ENCODE measurements at regions not wholly inside any gene's neighbourhood (a gene's known extent, or its start where the extent isn't known, plus 50 kb on each side); places are given as distances from the start of the nearest gene placed in this dataset.

DNA sequence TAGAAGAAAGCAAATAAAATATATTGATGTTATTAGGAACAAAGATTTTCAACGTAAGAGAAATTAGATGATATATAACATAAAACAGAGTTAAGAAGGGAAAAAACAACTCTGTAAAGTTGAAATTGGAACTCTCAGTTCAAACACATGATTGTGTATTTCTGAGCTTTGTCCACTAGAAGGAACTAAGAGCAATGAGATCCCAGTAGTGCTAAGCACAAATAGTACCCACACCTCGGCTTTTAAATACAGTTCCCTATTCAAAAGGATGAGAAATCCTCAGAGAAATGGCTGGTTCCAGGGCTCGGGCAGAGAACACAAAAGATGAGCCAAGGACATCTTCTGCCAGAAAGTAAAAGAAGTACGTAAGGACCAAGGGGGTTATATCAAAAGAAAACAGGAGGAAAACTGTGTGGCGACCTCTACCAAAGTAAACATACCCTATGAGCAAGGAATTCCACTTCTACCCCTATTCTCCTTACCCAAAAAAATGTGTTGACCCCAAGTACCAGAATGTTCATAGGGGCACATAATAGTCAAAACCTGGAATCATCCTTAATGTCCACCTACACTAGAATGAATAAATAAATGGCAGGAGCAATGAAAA lies 96.6 kb downstream of the SPTSSA start:
- no peak overlapping the region for H3K4me3 ChIP-seq (ENCODE audit: extremely low read depth, insufficient read depth, low read length, poor library complexity, severe bottlenecking)
- WGBS, 2 experiments (ENCODE audit: insufficient coverage in 2 of 2) = 50% methylated on average over 1 of the region's 5 CpGs; no CpG with 5 or more reads in 1 of the 2 experiments
- H3K27ac ChIP-seq (ENCODE audit: low read depth, low read length, severe bottlenecking) = no peak overlapping the region
- H3K9me3 ChIP-seq (ENCODE audit: control insufficient read depth, low read length) = no peaks in the 10 kb centered on the region
- H3K36me3 ChIP-seq (ENCODE audit: control insufficient read depth, insufficient read depth, low read length) = no peaks in the 10 kb centered on the region
- no peaks in the 10 kb centered on the region for H3K4me1 ChIP-seq (ENCODE audit: control insufficient read depth, insufficient read depth, low read length, poor library complexity, severe bottlenecking)

DNA sequence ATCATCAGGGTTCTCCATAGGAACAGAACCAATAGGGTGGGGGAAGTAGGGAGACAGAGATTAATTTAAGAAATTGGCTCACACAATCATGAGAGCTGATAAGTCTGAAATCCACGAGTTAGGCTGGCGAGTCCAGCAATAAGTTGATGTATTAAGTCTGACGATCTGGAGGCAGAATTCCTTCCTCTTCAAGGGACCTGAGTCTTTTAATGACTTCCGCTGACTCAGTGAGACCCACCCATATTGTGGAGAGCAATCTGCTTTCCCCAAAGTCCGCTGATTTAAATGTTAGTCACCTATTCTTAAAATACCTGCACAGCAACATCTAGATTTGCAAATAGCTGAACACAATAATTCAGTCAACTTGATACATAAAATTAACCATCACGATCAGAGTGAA lies 97.8 kb downstream of the SPTSSA start:
- no peaks in the 10 kb centered on the region for H3K36me3 ChIP-seq (ENCODE audit: control insufficient read depth, insufficient read depth, low read length)
- no peak overlapping the region for H3K27ac ChIP-seq (ENCODE audit: low read depth, low read length, severe bottlenecking)
- 88 to 94% methylated on average over 5 of the region's 6 CpGs for WGBS, 2 experiments (ENCODE audit: insufficient coverage in 2 of 2)
- no peaks in the 10 kb centered on the region for H3K4me1 ChIP-seq (ENCODE audit: control insufficient read depth, insufficient read depth, low read length, poor library complexity, severe bottlenecking)
- H3K9me3 ChIP-seq (ENCODE audit: control insufficient read depth, low read length) = no peaks in the 10 kb centered on the region
- H3K4me3 ChIP-seq (ENCODE audit: extremely low read depth, insufficient read depth, low read length, poor library complexity, severe bottlenecking) = no peak overlapping the region

DNA sequence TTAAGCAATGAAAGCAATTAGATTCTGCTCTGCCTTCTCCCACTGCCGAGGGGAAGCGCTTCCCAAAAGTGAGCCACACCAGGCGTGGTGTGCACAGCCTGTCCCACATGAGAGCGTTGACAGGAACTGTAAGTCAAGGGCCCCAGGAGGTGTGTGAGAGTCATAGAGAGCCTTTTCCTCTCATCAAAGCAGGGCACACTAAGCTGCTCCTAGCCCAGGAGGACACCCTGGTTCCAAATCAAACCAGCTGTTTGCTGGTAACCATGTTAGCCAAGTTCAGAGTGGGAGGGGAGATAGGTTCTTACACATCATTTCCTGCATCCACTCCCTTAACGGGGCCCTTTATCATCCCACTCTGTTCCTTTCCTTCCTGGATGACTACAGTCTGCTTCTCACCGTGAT lies 98.3 kb downstream of the SPTSSA start:
- Histone ChIP-seq H3K4me1 (ENCODE audit: control insufficient read depth, insufficient read depth, low read length, poor library complexity, severe bottlenecking) (no peaks in the 10 kb centered on the region), H3K36me3 (ENCODE audit: control insufficient read depth, insufficient read depth, low read length) (no peaks in the 10 kb centered on the region), H3K27ac (ENCODE audit: low read depth, low read length, severe bottlenecking) (no peak overlapping the region), H3K4me3 (ENCODE audit: extremely low read depth, insufficient read depth, low read length, poor library complexity, severe bottlenecking) (no peak overlapping the region), H3K9me3 (ENCODE audit: control insufficient read depth, low read length) (no peaks in the 10 kb centered on the region)
- 71 to 90% methylated on average over 2 to 4 of the region's 6 CpGs for WGBS, 2 experiments (ENCODE audit: insufficient coverage in 2 of 2)

DNA sequence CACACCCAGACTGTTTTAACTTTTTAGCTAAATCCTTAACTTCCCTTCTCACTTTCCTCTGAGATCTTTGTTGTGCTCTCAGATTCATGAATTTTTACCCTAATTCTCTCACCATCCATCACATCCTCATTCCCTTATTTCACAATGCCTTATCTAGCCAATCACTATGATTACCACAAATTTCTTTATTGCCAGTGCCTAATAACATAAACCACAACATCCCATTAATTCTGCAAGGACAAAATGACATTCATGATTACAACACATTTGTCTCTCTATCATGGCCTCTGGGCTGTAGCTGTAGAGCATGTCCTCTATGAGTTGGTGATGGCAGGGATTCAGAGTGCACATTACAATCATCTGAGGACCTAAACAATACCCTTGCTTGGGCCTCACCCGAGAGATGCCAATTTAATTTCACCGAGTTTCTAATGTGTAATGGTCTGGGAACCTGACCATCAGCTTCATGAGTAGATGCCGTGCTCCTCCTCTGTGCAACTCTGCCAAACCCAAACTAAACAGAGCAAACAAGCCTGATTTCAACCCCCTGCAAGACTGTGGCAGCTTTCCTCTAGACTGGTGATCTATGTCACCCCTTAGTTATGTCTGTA lies 99.3 kb downstream of the SPTSSA start:
- no peak overlapping the region for H3K4me3 ChIP-seq (ENCODE audit: extremely low read depth, insufficient read depth, low read length, poor library complexity, severe bottlenecking)
- H3K9me3 ChIP-seq (ENCODE audit: control insufficient read depth, low read length) = no peaks in the 10 kb centered on the region
- H3K27ac ChIP-seq (ENCODE audit: low read depth, low read length, severe bottlenecking) = no peak overlapping the region
- 71% methylated on average over 2 of the region's 3 CpGs; no CpG with 5 or more reads in 1 of the 2 experiments for WGBS, 2 experiments (ENCODE audit: insufficient coverage in 2 of 2)
- no peaks in the 10 kb centered on the region for H3K4me1 ChIP-seq (ENCODE audit: control insufficient read depth, insufficient read depth, low read length, poor library complexity, severe bottlenecking)
- H3K36me3 ChIP-seq (ENCODE audit: control insufficient read depth, insufficient read depth, low read length) = no peaks in the 10 kb centered on the region

DNA sequence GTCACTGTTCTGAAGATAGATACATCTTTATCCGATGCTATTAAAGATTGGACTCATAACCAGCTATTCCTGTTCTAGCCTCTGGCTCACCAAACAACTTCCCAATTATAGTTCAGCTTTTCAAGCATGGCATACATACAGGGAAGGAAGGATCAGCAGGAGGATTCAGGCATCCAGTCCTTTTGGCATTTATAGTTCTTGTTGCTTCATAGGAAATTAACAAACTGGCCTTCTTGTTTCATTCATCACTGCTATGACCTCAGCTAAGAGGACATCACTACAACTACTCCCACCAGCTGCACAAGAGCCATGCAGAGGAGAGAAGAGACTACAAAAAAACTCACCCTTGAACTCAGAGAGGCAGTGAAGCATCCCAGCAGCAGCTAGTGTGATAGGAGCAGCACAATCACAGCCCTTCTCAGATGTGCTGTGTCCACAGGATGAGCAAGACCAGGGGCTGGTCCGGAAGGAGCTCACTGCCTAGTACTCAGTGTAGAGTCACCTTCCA lies 100.5 kb downstream of the SPTSSA start:
- WGBS, 2 experiments (ENCODE audit: insufficient coverage in 2 of 2) = 100% methylated on average over 2 of the region's 2 CpGs
- Histone ChIP-seq H3K9me3 (ENCODE audit: control insufficient read depth, low read length) (no peaks in the 10 kb centered on the region), H3K4me1 (ENCODE audit: control insufficient read depth, insufficient read depth, low read length, poor library complexity, severe bottlenecking) (no peaks in the 10 kb centered on the region), H3K27ac (ENCODE audit: low read depth, low read length, severe bottlenecking) (no peak overlapping the region), H3K36me3 (ENCODE audit: control insufficient read depth, insufficient read depth, low read length) (no peaks in the 10 kb centered on the region), H3K4me3 (ENCODE audit: extremely low read depth, insufficient read depth, low read length, poor library complexity, severe bottlenecking) (no peak overlapping the region)

DNA sequence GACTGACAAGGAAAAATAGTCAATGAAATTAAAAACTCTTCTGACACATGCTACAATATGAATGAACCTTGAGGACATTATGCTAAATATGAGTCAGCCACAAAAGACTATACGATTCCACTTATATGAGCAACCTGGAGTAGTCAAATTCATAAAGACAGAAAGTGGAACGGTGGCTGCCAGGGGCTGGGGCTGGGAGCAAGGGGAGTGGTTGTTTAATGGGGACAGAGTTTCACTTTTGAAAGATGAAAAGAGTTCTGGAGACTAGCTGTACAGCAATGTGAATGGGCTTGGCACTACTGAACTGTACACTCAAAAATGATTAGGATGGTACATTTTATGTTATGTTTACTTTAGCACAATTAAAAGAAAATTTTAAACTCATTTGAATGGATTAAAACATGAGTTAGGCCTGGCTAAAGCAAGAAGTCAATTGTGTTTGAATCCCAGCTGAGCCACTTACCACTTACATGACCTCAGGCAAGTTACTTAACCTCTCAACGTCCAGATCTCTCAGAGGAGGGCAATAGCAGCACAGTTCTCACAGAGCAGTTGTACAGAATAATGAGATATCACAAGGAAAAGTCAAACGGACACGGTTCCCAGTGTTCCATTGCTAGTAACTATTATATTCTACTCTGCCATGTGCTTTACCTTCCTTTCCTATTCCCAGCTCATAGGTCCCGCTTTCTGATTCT lies 102.5 kb downstream of the SPTSSA start:
- no peak overlapping the region for H3K4me3 ChIP-seq (ENCODE audit: extremely low read depth, insufficient read depth, low read length, poor library complexity, severe bottlenecking)
- 65 to 70% methylated on average over 2 to 3 of the region's 6 CpGs for WGBS, 2 experiments (ENCODE audit: insufficient coverage in 2 of 2)
- H3K4me1 ChIP-seq (ENCODE audit: control insufficient read depth, insufficient read depth, low read length, poor library complexity, severe bottlenecking) = peaks cover 13% of the 10 kb centered on the region
- H3K27ac ChIP-seq (ENCODE audit: low read depth, low read length, severe bottlenecking) = no peak overlapping the region
- no peaks in the 10 kb centered on the region for H3K36me3 ChIP-seq (ENCODE audit: control insufficient read depth, insufficient read depth, low read length)
- H3K9me3 ChIP-seq (ENCODE audit: control insufficient read depth, low read length) = no peaks in the 10 kb centered on the region

DNA sequence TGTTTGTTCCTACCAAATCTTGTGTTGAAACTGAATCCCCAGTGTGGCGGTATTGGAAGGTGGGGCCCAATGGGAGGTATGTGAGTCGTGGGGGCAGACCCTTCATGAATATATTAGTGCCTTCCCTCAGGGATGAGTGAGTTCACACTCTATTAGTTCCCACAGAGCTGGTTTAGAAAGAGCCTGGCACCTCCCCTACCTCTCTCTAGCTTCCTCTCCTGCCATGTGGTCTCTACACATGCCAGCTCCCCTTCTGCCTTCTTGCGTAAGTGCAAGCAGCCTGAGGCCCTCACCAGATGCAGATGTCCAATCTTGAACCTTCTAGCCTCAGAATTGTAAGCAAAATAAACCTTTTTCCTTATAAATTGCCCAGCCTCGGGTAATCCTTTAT lies 105.8 kb downstream of the SPTSSA start:
- peaks cover 13% of the 10 kb centered on the region for H3K4me1 ChIP-seq (ENCODE audit: control insufficient read depth, insufficient read depth, low read length, poor library complexity, severe bottlenecking)
- no peaks in the 10 kb centered on the region for H3K36me3 ChIP-seq (ENCODE audit: control insufficient read depth, insufficient read depth, low read length)
- no peak overlapping the region for H3K27ac ChIP-seq (ENCODE audit: low read depth, low read length, severe bottlenecking)
- WGBS, 2 experiments (ENCODE audit: insufficient coverage in 2 of 2) = 88 to 94% methylated on average over 1 to 2 of the region's 4 CpGs
- no peak overlapping the region for H3K4me3 ChIP-seq (ENCODE audit: extremely low read depth, insufficient read depth, low read length, poor library complexity, severe bottlenecking)
- H3K9me3 ChIP-seq (ENCODE audit: control insufficient read depth, low read length) = no peaks in the 10 kb centered on the region

DNA sequence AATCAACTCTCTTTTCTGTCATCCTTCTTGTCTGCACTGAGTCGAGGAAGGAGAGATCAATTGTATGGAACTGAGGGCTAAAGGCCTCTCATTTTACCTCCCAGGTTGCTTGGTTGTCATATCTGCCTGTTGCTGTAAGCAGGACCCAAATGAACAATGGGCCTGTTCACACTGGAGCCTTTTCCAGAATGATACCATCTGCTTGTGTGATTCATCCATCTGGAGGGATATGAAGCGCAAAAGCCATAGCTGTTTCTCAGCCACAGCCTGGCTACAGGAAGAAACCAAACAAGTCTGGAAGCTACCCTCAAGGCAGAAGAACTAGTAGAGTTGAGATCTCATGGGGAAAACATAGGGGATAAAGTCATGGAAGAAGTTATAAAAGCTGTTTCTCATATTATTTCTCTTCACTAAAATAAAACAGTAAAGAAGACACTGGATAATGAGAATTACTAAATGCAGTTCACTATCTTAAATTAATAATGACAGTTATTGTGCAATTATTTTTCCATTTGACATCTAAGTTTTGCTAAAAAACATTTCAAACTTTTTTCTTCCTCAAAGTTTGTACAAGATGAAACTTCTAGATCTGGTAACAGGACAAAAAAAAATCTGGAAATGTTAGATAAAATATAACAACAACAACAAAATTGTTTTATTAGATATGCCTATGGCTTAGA lies 106.3 kb downstream of the SPTSSA start:
- peaks cover 13% of the 10 kb centered on the region for H3K4me1 ChIP-seq (ENCODE audit: control insufficient read depth, insufficient read depth, low read length, poor library complexity, severe bottlenecking)
- peak overlapping the region; percentile 66 for H3K27ac ChIP-seq (ENCODE audit: low read depth, low read length, severe bottlenecking)
- no peak overlapping the region for H3K4me3 ChIP-seq (ENCODE audit: extremely low read depth, insufficient read depth, low read length, poor library complexity, severe bottlenecking)
- no peaks in the 10 kb centered on the region for H3K9me3 ChIP-seq (ENCODE audit: control insufficient read depth, low read length)
- WGBS, 2 experiments (ENCODE audit: insufficient coverage in 2 of 2) = 94 to 100% methylated on average over 1 to 2 of the region's 2 CpGs
- no peaks in the 10 kb centered on the region for H3K36me3 ChIP-seq (ENCODE audit: control insufficient read depth, insufficient read depth, low read length)

DNA sequence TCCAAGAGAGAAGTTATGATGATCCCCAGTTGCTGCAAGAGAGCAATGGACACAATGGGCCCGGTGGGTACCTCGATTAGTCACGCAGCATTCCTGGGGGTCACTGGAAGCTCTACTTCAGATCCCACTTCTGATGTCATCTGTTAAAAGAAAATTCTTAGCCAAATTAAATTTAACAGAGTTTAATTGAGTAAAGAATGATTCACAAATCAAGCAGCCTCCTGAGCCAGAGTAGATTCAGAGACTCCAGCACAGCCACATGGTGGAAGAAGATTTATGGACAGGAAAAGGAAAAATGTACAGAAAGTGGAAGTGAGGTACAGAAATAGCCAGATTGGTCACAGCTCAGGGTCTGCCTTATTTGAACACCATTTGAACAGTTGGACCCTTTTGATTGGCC lies 107.5 kb downstream of the SPTSSA start:
- no peak overlapping the region for H3K27ac ChIP-seq (ENCODE audit: low read depth, low read length, severe bottlenecking)
- 100% methylated on average over 2 to 3 of the region's 3 CpGs for WGBS, 2 experiments (ENCODE audit: insufficient coverage in 2 of 2)
- H3K9me3 ChIP-seq (ENCODE audit: control insufficient read depth, low read length) = no peaks in the 10 kb centered on the region
- H3K36me3 ChIP-seq (ENCODE audit: control insufficient read depth, insufficient read depth, low read length) = no peaks in the 10 kb centered on the region
- H3K4me3 ChIP-seq (ENCODE audit: extremely low read depth, insufficient read depth, low read length, poor library complexity, severe bottlenecking) = no peak overlapping the region
- peaks cover 13% of the 10 kb centered on the region for H3K4me1 ChIP-seq (ENCODE audit: control insufficient read depth, insufficient read depth, low read length, poor library complexity, severe bottlenecking)

DNA sequence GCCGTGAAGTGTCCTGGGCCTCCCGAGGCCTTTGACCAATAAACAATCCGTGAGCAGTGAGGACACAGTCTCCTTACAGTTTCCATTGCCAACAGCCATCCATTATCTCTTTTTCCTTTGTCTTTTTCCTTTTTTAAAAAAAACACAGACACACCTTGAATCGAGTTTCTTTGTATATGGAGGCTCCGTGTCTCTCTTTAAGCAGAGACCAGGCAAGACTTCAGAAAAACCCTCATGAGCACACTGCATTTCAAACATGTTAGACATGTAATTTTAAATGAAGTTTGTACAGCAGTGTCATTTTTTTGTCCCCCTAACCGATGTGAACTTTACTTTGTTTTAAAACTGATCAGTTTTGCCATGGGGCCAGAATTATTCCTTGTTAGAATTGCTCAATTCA lies 111.1 kb downstream of the SPTSSA start:
- Histone ChIP-seq H3K4me3 (ENCODE audit: extremely low read depth, insufficient read depth, low read length, poor library complexity, severe bottlenecking) (no peak overlapping the region), H3K27ac (ENCODE audit: low read depth, low read length, severe bottlenecking) (no peak overlapping the region)
- WGBS, 2 experiments (ENCODE audit: insufficient coverage in 2 of 2) = 95 to 100% methylated on average over 2 to 3 of the region's 6 CpGs

More for the DNA sequence above, 111.1 kb downstream of the SPTSSA start:
- Histone ChIP-seq H3K4me1 (ENCODE audit: control insufficient read depth, insufficient read depth, low read length, poor library complexity, severe bottlenecking) (peaks cover 8% of the 10 kb centered on the region), H3K36me3 (ENCODE audit: control insufficient read depth, insufficient read depth, low read length) (no peaks in the 10 kb centered on the region), H3K9me3 (ENCODE audit: control insufficient read depth, low read length) (no peaks in the 10 kb centered on the region)
